ENCODE measurements at regions not wholly inside any gene's neighbourhood (a gene's known extent, or its start where the extent isn't known, plus 50 kb on each side); places are given as distances from the start of the nearest gene placed in this dataset.

DNA sequence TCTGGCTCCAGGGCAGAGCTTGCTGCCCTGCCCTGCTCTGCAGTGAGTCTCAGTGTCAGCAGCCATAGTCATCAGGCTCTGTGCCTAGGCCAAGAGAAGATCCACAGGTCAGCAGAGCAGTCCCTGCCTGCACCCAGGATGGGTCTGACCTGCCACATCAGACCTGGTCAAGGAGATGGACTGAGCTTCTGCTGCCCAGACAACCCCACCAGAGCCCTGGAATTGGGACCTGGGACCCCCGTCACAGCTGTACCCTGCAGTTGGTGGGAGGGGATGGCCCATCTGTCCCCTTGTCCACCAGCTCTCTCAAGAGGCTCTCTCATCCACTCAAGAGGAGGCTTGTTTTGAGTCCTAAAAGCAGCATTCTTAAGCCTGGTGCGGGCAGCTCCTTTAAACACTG lies 142.6 kb downstream of the TFCP2L1 start (continued):
- TF ChIP-seq WRNIP1 (IDR thresholded peaks at IDR 0.05; ENCODE audit: borderline replicate concordance, low read depth, low read length): no peak
- TF ChIP-seq KAT2A (conservative IDR thresholded peaks at IDR 0.05; ENCODE audit: control insufficient read depth, low read depth, low read length): no peak
- TF ChIP-seq, protein P1, sequence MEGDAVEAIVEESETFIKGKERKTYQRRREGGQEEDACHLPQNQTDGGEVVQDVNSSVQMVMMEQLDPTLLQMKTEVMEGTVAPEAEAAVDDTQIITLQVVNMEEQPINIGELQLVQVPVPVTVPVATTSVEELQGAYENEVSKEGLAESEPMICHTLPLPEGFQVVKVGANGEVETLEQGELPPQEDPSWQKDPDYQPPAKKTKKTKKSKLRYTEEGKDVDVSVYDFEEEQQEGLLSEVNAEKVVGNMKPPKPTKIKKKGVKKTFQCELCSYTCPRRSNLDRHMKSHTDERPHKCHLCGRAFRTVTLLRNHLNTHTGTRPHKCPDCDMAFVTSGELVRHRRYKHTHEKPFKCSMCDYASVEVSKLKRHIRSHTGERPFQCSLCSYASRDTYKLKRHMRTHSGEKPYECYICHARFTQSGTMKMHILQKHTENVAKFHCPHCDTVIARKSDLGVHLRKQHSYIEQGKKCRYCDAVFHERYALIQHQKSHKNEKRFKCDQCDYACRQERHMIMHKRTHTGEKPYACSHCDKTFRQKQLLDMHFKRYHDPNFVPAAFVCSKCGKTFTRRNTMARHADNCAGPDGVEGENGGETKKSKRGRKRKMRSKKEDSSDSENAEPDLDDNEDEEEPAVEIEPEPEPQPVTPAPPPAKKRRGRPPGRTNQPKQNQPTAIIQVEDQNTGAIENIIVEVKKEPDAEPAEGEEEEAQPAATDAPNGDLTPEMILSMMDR (IDR thresholded peaks at IDR 0.05 in 2 of 3, conservative IDR thresholded peaks at IDR 0.05 in 1 of 3; ENCODE audit: control insufficient read depth in 2 of 3, extremely low read depth in 1 of 3, insufficient read depth in 1 of 3, low read depth in 3 of 3, low read length in 3 of 3): no peak

DNA sequence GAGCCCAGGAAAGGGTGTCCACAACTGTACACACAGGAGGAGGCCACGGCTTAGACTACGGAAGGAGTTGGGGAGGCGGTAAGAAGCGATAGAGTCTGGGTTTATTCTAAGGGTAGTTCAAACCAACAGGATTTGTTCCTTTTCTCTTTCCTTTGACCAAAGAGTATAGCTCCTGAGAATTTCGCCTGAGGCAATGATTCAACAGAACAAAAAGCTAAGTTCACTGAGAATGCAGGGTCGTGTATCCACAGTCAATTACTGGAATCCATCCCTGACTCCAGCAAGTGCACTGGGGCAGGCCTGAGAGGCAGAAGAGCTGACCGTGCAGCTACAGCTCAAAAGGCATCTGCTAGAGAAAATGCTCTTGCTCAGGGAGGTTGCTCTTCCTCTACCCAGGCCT lies 140.9 kb downstream of the TFCP2L1 start:
- no peak overlapping the region for H3K9ac ChIP-seq (ENCODE audit: control insufficient read depth, insufficient read depth, low read length)
- no peak overlapping the region for H3K4me2 ChIP-seq (ENCODE audit: control insufficient read depth, insufficient read depth)
- POLR2A ChIA-PET: no interaction called here
- RAD21 ChIA-PET (ENCODE audit: unreplicated experiment): no interaction called here
- no peaks in the 10 kb centered on the region for H3K36me3 ChIP-seq (ENCODE audit: control insufficient read depth in 2 of 2, insufficient read depth in 2 of 2, low read length in 1 of 2)
- no peak overlapping the region for H2AFZ ChIP-seq (ENCODE audit: control insufficient read depth, low read depth, low read length)
- no peaks in the 10 kb centered on the region for H3K4me1 ChIP-seq (ENCODE audit: control insufficient read depth, insufficient read depth, low read length)
- H3K9me3 ChIP-seq (replicated peaks; ENCODE audit: control insufficient read depth, insufficient read depth, low read length): no peaks in the 10 kb centered on the region
- 41% methylated on average over 7 of the region's 7 CpGs for WGBS (ENCODE audit: insufficient coverage, insufficient replicate concordance, low lambda C conversion rate, missing lambda C conversion rate)
- H3K79me2 ChIP-seq (ENCODE audit: control insufficient read depth, insufficient read depth, low read length): no peaks in the 10 kb centered on the region
- no peaks in the 10 kb centered on the region for H3K27me3 ChIP-seq (replicated peaks in 1 of 2; ENCODE audit: control insufficient read depth in 2 of 2, insufficient read depth in 2 of 2, low read length in 1 of 2)
- no peak overlapping the region for H3K27ac ChIP-seq (ENCODE audit: control insufficient read depth, insufficient read depth)
- no peak for DNase-seq (ENCODE audit: low read depth, low spot score)
- H4K20me1 ChIP-seq (ENCODE audit: control insufficient read depth, insufficient read depth): no peaks in the 10 kb centered on the region
- BruUV-seq (replicated peaks): no TSS peak
- FAIRE-seq: no peak
- intact Hi-C loops (cut with micrococcal nuclease; ENCODE audit: unreplicated experiment): no loop called here
- in situ Hi-C loops (cut with MboI): no loop called here
- SMC1A ChIA-PET (ENCODE audit: uncharacterized antibody, unreplicated experiment): no interaction called here
- ATAC-seq: no peak
- CTCF ChIA-PET: no interaction called here
- no peak overlapping the region for H3K4me3 ChIP-seq
- TF ChIP-seq SMAD1 (IDR thresholded peaks at IDR 0.05; ENCODE audit: low read depth, partially characterized antibody) (no peak), MYC (IDR thresholded peaks at IDR 0.05; ENCODE audit: insufficient read depth, insufficient read length, insufficient replicate concordance, low read length, severe bottlenecking) (no peak), CEBPB (IDR thresholded peaks at IDR 0.05; ENCODE audit: borderline replicate concordance in 1 of 2, low read depth in 2 of 2, low read length in 2 of 2) (no peak), NR2C2 (IDR thresholded peaks at IDR 0.05; ENCODE audit: borderline replicate concordance, control insufficient read depth, insufficient read length, low read depth) (no peak), SIN3A (IDR thresholded peaks at IDR 0.05; ENCODE audit: low read depth, low read length) (no peak), BHLHE40 (IDR thresholded peaks at IDR 0.05; ENCODE audit: borderline replicate concordance in 1 of 2, low read depth in 2 of 2, low read length in 1 of 2) (no peak), SREBF1 (IDR thresholded peaks at IDR 0.05; ENCODE audit: low read length) (no peak), SIX5 (IDR thresholded peaks at IDR 0.05; ENCODE audit: low read depth, low read length, severe bottlenecking) (no peak), TARDBP (IDR thresholded peaks at IDR 0.05; ENCODE audit: borderline replicate concordance) (no peak)
- TF ChIP-seq, protein P2, sequence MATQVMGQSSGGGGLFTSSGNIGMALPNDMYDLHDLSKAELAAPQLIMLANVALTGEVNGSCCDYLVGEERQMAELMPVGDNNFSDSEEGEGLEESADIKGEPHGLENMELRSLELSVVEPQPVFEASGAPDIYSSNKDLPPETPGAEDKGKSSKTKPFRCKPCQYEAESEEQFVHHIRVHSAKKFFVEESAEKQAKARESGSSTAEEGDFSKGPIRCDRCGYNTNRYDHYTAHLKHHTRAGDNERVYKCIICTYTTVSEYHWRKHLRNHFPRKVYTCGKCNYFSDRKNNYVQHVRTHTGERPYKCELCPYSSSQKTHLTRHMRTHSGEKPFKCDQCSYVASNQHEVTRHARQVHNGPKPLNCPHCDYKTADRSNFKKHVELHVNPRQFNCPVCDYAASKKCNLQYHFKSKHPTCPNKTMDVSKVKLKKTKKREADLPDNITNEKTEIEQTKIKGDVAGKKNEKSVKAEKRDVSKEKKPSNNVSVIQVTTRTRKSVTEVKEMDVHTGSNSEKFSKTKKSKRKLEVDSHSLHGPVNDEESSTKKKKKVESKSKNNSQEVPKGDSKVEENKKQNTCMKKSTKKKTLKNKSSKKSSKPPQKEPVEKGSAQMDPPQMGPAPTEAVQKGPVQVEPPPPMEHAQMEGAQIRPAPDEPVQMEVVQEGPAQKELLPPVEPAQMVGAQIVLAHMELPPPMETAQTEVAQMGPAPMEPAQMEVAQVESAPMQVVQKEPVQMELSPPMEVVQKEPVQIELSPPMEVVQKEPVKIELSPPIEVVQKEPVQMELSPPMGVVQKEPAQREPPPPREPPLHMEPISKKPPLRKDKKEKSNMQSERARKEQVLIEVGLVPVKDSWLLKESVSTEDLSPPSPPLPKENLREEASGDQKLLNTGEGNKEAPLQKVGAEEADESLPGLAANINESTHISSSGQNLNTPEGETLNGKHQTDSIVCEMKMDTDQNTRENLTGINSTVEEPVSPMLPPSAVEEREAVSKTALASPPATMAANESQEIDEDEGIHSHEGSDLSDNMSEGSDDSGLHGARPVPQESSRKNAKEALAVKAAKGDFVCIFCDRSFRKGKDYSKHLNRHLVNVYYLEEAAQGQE (IDR thresholded peaks at IDR 0.05; ENCODE audit: low read depth, low read length): no peak
- TF ChIP-seq, protein P3, sequence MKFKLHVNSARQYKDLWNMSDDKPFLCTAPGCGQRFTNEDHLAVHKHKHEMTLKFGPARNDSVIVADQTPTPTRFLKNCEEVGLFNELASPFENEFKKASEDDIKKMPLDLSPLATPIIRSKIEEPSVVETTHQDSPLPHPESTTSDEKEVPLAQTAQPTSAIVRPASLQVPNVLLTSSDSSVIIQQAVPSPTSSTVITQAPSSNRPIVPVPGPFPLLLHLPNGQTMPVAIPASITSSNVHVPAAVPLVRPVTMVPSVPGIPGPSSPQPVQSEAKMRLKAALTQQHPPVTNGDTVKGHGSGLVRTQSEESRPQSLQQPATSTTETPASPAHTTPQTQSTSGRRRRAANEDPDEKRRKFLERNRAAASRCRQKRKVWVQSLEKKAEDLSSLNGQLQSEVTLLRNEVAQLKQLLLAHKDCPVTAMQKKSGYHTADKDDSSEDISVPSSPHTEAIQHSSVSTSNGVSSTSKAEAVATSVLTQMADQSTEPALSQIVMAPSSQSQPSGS (IDR thresholded peaks at IDR 0.05; ENCODE audit: low read length): no peak
- TF ChIP-seq, protein P4, sequence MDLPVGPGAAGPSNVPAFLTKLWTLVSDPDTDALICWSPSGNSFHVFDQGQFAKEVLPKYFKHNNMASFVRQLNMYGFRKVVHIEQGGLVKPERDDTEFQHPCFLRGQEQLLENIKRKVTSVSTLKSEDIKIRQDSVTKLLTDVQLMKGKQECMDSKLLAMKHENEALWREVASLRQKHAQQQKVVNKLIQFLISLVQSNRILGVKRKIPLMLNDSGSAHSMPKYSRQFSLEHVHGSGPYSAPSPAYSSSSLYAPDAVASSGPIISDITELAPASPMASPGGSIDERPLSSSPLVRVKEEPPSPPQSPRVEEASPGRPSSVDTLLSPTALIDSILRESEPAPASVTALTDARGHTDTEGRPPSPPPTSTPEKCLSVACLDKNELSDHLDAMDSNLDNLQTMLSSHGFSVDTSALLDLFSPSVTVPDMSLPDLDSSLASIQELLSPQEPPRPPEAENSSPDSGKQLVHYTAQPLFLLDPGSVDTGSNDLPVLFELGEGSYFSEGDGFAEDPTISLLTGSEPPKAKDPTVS (IDR thresholded peaks at IDR 0.05; ENCODE audit: low read depth, low read length): no peak
